ACC112 (cell line): ENCODE measurements at regions not wholly inside any gene's neighbourhood (a gene's known extent, or its start where the extent isn't known, plus 50 kb on each side); places are given as distances from the start of the nearest gene placed in this dataset.
"Not testable (repeated sequence)": the region's sequence is repeated elsewhere in the genome, so short reads cannot be mapped to it uniquely, and the experiment has no call there.

ENCODE experiments used
- H2AFZ ChIP-seq: fragments of 200-600 bp; sonication (generic); one replicate; pipeline ENCODE4 v1.6.0; 2017; ENCODE audit warnings: antibody characterized with exemption, low read length; ENCODE audit not compliant: unreplicated experiment
- H3K27ac ChIP-seq: fragments of 200-600 bp; sonication (generic); 2 replicates; pipeline ENCODE4 v1.5.1; 2014; ENCODE audit warnings: low read depth, mild to moderate bottlenecking, antibody characterized with exemption, low read length, moderate library complexity
- H3K27me3 ChIP-seq: fragments of 200-600 bp; sonication (generic); 2 replicates; pipeline ENCODE4 v1.6.1; 2014; ENCODE audit warnings: mild to moderate bottlenecking, antibody characterized with exemption, low read length, moderate library complexity, mixed read lengths; ENCODE audit not compliant: insufficient read depth
- H3K36me3 ChIP-seq: fragments of 200-600 bp; sonication (generic); 2 replicates; pipeline ENCODE4 v1.6.1; 2016; ENCODE audit warnings: mild to moderate bottlenecking, antibody characterized with exemption, low read length, moderate library complexity, mixed read lengths; ENCODE audit not compliant: insufficient read depth
- H3K4me1 ChIP-seq: fragments of 200-600 bp; sonication (generic); one replicate; pipeline ENCODE4 v1.6.1; 2016; ENCODE audit warnings: low read length, mixed read lengths; ENCODE audit not compliant: insufficient read depth, unreplicated experiment, control insufficient read depth
- H3K4me3 ChIP-seq: fragments of 200-600 bp; sonication (generic); 2 replicates; pipeline ENCODE4 v1.5.1; 2014; ENCODE audit warnings: mild to moderate bottlenecking, low read depth, low read length
- H3K79me2 ChIP-seq: fragments of 200-600 bp; sonication (generic); one replicate; pipeline ENCODE4 v1.6.0; 2016; ENCODE audit warnings: low read length; ENCODE audit not compliant: control insufficient read depth, unreplicated experiment, insufficient read depth

DNA sequence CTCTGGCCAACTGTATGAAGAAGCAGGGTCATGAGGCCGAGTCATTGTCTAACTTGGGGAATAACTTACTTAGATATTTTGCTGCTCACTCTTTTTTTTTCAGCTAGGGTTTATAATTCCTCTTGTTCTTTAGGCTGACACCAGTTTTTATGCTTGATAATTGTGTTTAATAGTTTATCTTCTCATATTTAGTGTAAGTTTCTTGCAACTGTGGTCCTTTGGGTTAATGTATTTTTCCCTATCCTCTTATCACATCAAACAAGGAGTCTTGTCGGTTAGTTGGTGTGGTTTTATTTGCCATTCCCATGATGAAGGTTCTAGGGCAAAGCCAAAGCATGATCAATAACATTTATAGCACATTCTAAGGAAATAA, 204.6 kb downstream of the NUFIP1 start:
- Histone ChIP-seq H3K79me2 (no peaks in the 10 kb centered on the region), H3K4me3 (no peak overlapping the region), H2AFZ (no peak overlapping the region), H3K36me3 (no peaks in the 10 kb centered on the region), H3K27ac (no peak overlapping the region), H3K27me3 (no peaks in the 10 kb centered on the region), H3K4me1 (no peaks in the 10 kb centered on the region)

- no peaks in the 10 kb centered on the region for H3K27me3 ChIP-seq
- H3K4me3 ChIP-seq, result no peak overlapping the region
Measured at GRCh38 chr13:44783994-44784707, 205.1 kb downstream of the NUFIP1 start.

DNA sequence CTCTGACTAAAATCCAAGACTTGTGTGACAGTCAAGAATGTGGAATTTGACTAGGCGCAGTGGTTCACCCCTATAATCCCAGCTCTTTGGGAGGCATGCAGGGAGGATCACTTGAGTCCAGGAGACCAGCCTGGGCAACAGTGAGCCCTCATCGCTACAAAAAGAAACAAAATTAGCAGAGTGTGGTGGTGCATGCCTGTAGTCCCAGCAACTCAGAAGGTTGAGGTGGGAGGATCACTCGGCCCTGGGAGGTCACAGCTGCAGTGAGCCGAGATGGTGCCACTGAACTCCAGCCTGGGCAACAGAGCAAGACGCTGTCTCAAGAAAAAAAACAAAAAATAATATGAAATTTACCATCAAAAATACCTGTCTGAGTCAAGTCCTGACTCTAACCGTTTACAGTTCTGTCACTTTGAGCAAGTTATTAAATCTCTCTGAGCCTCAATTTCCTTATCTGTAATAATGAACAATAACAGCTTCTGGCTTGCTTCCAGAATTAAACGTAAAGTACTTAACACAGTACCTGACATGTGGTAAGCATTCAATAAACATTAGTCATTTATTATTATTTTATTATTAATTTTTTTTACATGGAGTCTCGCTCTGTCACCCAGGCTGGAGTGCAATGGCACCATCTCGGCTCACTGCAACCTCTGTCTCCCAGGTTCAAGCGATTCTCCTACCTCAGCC, 204.6 kb upstream of the TSC22D1 start:
- no peaks in the 10 kb centered on the region for H3K4me1 ChIP-seq
- H3K27me3 ChIP-seq, result no peaks in the 10 kb centered on the region
- no peaks in the 10 kb centered on the region for H3K79me2 ChIP-seq
- no peak overlapping the region for H3K27ac ChIP-seq
- no peak overlapping the region for H3K4me3 ChIP-seq
- H3K36me3 ChIP-seq, result no peaks in the 10 kb centered on the region
- no peak overlapping the region for H2AFZ ChIP-seq

More at GRCh38 chr13:44783994-44784707, 205.1 kb downstream of the NUFIP1 start:
- Histone ChIP-seq H3K36me3 (no peaks in the 10 kb centered on the region), H3K4me1 (no peaks in the 10 kb centered on the region), H3K27ac (no peak overlapping the region), H2AFZ (no peak overlapping the region), H3K79me2 (no peaks in the 10 kb centered on the region)

DNA sequence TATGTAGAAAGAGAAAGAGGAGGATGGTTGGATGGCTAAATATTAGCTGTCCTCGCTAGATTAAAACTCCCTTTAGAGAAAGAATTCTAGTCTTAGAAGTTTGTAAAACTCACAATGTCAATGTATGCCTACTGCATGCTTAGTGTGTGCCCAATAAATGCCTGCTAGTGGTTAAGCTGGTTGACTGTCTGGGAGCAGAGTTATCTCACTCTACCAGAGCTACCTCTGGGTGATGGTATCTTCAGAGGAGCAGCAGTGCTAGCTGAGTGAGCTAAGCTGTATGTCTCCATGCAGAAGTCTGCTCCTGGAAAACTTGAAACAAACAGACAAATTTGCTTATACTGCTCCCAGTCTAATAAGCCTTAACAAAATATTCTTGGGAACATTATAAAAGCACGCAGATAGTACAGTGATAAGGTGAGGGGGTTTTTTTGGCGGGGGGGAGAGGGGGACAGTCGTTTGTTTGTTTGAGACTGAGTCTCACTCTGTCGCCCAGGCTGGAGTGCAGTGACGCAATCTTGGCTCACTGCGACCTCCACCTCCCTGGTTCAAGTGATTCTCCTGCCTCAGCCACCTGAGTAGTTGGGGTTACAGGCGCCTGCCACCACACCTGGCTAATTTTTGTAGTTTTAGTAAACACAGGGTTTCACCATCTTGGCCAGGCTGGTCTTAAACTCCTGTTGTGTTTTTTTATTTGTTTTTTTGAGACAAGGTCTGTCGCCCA, 202.8 kb upstream of the TSC22D1 start:
- Histone ChIP-seq H3K27ac (no peak overlapping the region), H3K27me3 (no peaks in the 10 kb centered on the region), H3K79me2 (no peaks in the 10 kb centered on the region), H3K4me1 (no peaks in the 10 kb centered on the region), H3K36me3 (no peaks in the 10 kb centered on the region), H2AFZ (no peak overlapping the region), H3K4me3 (no peak overlapping the region)

- not testable (repeated sequence) for H3K79me2 ChIP-seq, H3K27ac ChIP-seq, H3K36me3 ChIP-seq, H3K27me3 ChIP-seq, H2AFZ ChIP-seq, H3K4me3 ChIP-seq, H3K4me1 ChIP-seq
Measured at GRCh38 chr13:44775290-44775689, 199.2 kb upstream of the TSC22D1 start.

GRCh38 chr13:44770951-44771350, 194.8 kb upstream of the TSC22D1 start:
- Histone ChIP-seq H3K4me1 (no peaks in the 10 kb centered on the region), H2AFZ (no peak overlapping the region), H3K27me3 (no peaks in the 10 kb centered on the region), H3K4me3 (no peak overlapping the region), H3K36me3 (no peaks in the 10 kb centered on the region), H3K79me2 (no peaks in the 10 kb centered on the region), H3K27ac (no peak overlapping the region)

DNA sequence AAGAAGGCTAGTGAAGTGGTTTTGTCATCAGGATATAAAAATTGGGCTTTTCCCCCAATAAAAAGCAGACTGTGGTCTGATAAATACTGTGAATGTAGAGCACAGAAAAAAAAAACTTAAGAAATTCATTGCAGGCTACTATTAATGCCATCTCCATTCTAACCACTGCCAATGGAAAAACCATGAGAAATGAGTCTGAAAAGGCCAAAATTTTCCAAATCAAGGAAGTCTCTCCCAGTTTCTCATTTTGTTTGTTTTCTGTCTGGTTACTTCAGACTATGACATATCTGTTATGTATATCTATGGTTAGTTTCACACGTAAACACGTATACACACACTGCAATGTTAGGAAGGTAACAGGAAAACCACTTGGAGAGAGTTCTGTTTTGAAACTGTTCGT, 193.6 kb upstream of the TSC22D1 start:
- H3K4me1 ChIP-seq, result no peaks in the 10 kb centered on the region
- H3K4me3 ChIP-seq, result no peak overlapping the region
- no peaks in the 10 kb centered on the region for H3K36me3 ChIP-seq
- no peaks in the 10 kb centered on the region for H3K27me3 ChIP-seq
- no peaks in the 10 kb centered on the region for H3K79me2 ChIP-seq
- H2AFZ ChIP-seq, result no peak overlapping the region
- no peak overlapping the region for H3K27ac ChIP-seq

- Histone ChIP-seq H3K27ac (no peak overlapping the region), H2AFZ (no peak overlapping the region), H3K79me2 (no peaks in the 10 kb centered on the region), H3K27me3 (no peaks in the 10 kb centered on the region), H3K36me3 (no peaks in the 10 kb centered on the region), H3K4me3 (no peak overlapping the region), H3K4me1 (peaks cover 5% of the 10 kb centered on the region)
Measured at GRCh38 chr13:44768775-44769581, 192.8 kb upstream of the TSC22D1 start.

DNA sequence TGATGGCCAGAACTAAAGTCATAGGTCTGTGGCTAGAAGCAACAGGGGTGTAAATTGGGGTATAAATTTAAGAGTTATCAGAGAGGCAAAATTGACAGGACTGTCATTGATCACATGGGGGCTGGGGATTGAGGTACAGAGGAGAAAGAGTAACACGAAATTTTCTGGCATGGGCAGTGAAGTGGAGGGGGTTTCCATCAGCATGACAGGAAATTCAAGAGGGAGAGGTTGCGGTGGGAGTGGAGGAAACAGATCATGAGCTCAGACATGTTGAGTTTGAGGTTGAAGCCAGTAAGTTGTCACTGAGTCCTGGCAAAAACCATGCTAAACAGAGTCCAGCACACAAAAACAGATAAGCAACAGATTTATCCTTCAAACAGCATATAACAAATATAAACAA, 192.1 kb upstream of the TSC22D1 start:
- H3K27ac ChIP-seq, result no peak overlapping the region
- no peaks in the 10 kb centered on the region for H3K27me3 ChIP-seq
- peaks cover 6% of the 10 kb centered on the region for H3K4me1 ChIP-seq
- H2AFZ ChIP-seq, result no peak overlapping the region
- no peak overlapping the region for H3K4me3 ChIP-seq
- H3K79me2 ChIP-seq, result no peaks in the 10 kb centered on the region
- H3K36me3 ChIP-seq, result no peaks in the 10 kb centered on the region

- Histone ChIP-seq H3K4me1 (peaks cover 6% of the 10 kb centered on the region), H3K27ac (no peak overlapping the region), H3K79me2 (no peaks in the 10 kb centered on the region), H2AFZ (peak overlapping the region; percentile 24), H3K36me3 (no peaks in the 10 kb centered on the region), H3K27me3 (no peaks in the 10 kb centered on the region), H3K4me3 (no peak overlapping the region)
Measured at GRCh38 chr13:44765001-44765471, 188.9 kb upstream of the TSC22D1 start.
